Fibroblast of peridontal ligament (primary cell): ENCODE measurements at regions not wholly inside any gene's neighbourhood (a gene's known extent, or its start where the extent isn't known, plus 50 kb on each side); places are given as distances from the start of the nearest gene placed in this dataset.
A peak's percentile ranks its signal among the peaks of the same experiment; 100 is the strongest.
"Not testable (repeated sequence)": the region's sequence is repeated elsewhere in the genome, so short reads cannot be mapped to it uniquely, and the experiment has no call there.

ENCODE experiments used
- DNase-seq: peaks from one replicate; pipeline ENCODE4 v3.0.0-alpha.2; 2010; ENCODE audit errors: extremely low read depth

GRCh38 chr4:92232566-92232965, 71.2 kb upstream of the GRID2 start:
- peak; percentile 40 for DNase-seq

GRCh38 chr4:92234393-92235176, 69.2 kb upstream of the GRID2 start:
- DNase-seq, result peak; percentile 100

- peak; percentile 58 for DNase-seq
Measured at GRCh38 chr4:92235731-92236130, 68.0 kb upstream of the GRID2 start.

- DNase-seq, result peak; percentile 86
Measured at GRCh38 chr4:92236877-92237276, 66.9 kb upstream of the GRID2 start.

GRCh38 chr4:92237559-92237958, 66.2 kb upstream of the GRID2 start:
- DNase-seq, result peak; percentile 6

- DNase-seq, result no peak
Measured at GRCh38 chr4:92241094-92241493, 62.7 kb upstream of the GRID2 start.

GRCh38 chr4:92246384-92246783, 57.4 kb upstream of the GRID2 start:
- no peak for DNase-seq

GRCh38 chr4:92249541-92249940, 54.2 kb upstream of the GRID2 start:
- DNase-seq, result no peak

GRCh38 chr4:92251711-92252110, 52.1 kb upstream of the GRID2 start:
- DNase-seq, result no peak

GRCh38 chr4:92252358-92252757, 51.4 kb upstream of the GRID2 start:
- not testable (repeated sequence) for DNase-seq

- no peak for DNase-seq
Measured at GRCh38 chr4:92252846-92253245, 50.9 kb upstream of the GRID2 start.

GRCh38 chr4:92253550-92253949, 50.2 kb upstream of the GRID2 start:
- no peak for DNase-seq
